HG03139 (cell line): ENCODE measurements at regions not wholly inside any gene's neighbourhood (a gene's known extent, or its start where the extent isn't known, plus 50 kb on each side); places are given as distances from the start of the nearest gene placed in this dataset.
"Not testable (repeated sequence)": the region's sequence is repeated elsewhere in the genome, so short reads cannot be mapped to it uniquely, and the experiment has no call there.

ENCODE experiments used
- ATAC-seq: cut with Tn5 transposase; IDR thresholded peaks from one replicate; pipeline ENCODE4 v1.9.1; 2021; ENCODE audit not compliant: unreplicated experiment

DNA sequence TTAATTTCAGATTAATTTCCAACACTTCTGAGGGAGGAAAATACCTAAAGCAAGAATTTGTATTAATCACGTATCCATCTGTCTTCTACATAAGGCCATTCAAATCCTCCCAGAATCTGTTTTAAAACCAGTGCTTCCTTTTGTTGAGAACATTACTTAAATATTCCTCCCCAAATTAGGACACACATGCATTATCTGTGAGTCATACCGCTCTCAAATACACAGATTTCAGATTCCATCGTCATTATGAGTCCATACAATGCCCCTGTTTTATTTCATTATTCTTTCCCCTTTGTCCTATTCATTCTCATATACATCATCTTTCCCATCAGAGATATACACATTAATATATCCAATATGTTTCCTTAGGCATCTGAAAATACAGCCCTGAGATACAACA is 57.3 kb upstream of the PRSS12 start:
- no peak for ATAC-seq

DNA sequence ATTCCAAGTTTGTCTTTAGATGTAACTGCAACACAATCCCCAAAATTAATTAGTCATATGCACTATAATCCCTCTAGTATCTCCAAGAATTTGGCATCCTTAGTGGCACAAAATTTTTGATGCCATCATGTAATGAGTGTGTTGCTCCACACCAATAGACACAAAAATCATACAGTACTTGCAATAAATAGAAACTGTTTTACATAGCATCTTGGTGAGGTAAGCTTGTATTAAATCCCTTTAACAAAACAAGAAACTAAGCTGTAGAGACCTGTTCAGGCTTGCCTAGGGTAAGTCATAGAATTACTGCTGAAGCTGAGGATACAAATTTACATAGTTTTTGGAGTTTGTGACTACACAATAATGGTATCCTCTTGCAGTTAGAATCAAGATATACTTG is 64.5 kb upstream of the PRSS12 start:
- no peak for ATAC-seq

DNA sequence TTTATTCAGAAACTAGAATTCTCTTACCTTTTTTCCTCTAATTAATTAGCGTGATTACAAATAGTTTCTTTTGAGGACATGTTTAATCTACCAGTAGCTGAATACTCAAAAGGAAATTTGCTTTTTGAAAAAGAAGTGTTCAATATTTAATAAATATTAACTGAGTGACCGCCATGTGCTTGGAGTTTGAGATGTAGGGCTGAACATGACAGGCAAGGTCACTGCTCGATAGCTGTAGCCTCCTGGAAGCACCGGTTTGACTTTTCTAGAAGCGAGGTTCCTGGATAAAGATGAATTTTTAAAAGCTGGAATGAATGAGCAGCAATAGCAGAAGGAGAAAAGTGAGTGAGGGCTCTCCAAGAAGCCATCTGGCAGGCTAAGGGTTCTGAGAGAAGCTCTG is 65.0 kb upstream of the PRSS12 start:
- not testable (repeated sequence) for ATAC-seq

DNA sequence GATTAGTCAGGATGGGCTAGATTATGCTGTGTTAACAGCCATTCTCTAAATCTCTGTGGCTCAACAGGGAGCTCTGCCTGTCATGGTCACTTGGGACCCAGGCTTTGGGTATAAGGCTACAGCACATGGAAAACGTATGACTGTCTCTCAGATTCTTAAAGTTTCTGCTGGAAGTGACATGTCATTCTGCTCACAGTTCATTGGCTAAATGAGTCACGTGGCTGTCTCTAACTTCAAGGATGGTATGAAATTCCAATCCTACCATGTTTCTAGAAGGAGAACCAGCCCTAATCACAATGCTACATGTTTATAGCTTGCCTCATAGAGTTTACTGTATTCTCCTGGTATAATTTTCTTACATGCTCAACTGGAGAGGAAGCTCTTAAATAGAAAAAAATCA is 65.6 kb upstream of the PRSS12 start:
- not testable (repeated sequence) for ATAC-seq

DNA sequence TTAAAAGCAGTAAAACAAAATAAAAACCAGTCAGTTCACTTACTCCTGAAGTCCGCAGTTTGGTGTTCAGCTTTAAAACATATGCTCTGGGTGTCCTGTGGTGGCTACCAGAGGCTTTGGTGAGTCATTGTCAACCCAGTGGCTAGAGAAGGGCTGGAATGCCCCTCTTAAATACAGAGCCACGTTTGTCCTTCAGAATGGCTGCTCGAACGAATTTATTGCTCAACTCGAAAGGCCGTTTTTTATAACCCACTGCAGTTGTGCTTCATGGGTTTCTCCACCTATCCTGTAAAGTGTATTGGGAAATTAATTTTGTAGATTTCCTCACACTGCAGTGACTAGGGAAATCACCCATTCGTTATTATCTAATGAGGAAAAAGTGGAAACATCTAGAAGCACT is 66.8 kb upstream of the PRSS12 start:
- ATAC-seq = not testable (repeated sequence)

DNA sequence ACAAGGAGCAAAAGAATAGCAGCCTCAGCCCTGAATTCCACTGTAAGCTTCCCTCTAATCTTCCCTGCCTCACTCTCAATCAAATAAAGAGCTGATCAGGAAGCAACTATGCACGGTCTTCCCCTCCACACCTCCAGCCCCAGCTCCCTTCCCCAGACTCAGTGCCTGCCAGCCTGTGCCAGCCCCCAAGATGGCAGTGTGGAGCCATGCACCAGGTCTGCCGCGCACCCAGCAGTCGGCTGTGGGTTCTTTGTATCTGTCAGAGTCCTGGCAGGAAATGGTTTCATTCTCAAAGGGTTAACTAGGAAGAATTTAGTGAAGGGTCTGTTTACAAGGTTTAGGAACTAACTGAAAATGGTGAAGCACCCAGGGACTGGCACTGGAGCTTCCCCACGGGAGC is 71.3 kb upstream of the PRSS12 start:
- ATAC-seq = not testable (repeated sequence)

DNA sequence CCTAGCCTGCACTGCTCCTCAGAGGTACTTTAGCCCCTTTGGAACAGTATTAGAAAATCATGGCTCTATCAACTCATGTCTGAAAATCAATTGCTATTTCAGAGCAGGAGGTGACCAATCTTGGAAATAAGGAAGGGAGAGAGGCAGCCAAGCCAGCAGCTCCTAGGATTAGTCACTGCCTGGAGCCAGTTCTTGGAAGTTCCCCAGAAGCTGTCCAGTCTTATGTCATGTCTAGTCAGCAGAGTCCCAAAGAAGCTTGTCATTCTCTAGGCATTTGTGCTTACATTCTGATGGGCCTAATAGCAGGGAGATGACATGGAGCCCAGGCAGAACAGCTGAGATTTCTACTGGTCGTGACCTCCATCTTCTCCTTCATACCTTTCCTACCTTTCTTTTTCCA is 76.1 kb upstream of the PRSS12 start:
- not testable (repeated sequence) for ATAC-seq

DNA sequence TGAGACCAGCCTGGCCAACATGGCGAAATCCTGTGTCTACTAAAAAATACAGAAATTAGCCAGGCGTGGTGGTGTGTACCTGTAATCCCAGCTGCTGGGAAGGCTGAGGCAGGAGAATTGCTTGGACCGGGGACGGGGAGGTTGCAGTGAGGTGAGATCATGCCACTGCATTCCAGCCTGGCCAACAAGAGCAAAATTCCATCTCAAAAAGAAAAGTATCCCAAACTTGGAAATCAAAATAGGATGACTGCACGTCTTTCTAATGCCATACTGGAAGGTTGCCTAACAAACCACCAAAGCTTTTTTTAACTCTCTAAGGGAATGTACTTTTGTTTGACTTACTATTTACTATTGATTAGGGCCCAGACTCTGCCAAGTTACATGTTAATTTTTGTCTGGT is 79.6 kb upstream of the PRSS12 start:
- ATAC-seq = not testable (repeated sequence)

DNA sequence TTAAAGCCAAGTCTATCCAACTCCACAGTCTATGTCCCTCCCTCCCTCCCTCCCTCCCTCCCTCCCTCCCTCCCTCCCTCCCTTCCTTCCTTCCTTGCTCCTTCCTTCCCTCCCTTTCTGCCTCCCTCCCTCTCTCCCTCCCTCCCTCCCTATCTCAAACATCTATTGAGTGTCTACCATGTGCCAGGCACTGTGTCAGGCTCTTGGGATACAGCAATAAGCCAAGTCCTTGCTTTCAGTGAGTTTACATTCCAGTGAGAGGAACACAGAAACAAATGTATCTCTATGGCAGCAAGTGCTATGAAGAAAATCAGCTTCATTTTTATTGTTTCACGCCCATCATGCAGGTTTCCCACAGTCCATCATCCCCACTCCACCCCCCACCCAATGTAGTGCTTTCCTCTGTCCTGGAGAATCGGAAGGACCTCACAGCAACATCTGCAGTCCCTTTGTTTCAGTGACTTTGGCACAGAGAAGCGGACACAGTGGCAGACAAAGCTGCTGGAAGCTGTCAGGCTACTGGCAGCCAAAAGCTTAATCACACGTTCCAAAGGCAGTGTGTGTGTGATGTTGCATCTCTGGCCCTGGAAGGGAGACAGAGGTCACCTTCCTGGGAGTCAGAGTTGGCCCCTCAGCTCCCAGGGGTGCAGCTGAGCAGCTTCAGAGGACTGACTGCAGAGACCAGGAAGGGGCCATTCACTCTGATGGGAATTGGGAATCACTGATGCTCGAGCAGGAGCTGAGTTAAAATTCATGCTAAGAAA is 81.0 kb upstream of the PRSS12 start:
- not testable (repeated sequence) for ATAC-seq

DNA sequence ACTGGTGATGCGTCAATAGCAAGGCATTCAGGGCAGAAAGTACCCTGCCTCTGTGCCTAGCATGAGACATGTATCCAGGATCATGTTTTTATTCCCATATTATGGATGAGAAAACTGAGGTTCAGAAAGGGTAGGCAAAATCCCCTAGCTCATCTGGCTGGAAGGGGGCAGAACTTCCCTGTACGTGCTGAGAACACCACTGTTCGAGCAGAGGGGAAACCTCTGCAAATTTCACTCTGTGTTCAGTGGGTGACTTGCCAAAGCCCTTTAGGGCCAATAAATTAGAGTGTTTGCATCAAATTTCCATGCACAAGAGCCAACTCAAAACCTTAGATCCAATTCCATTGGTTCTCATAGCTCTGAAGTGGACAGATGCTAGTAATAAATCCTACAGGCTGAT is 82.6 kb upstream of the PRSS12 start:
- ATAC-seq = not testable (repeated sequence)

DNA sequence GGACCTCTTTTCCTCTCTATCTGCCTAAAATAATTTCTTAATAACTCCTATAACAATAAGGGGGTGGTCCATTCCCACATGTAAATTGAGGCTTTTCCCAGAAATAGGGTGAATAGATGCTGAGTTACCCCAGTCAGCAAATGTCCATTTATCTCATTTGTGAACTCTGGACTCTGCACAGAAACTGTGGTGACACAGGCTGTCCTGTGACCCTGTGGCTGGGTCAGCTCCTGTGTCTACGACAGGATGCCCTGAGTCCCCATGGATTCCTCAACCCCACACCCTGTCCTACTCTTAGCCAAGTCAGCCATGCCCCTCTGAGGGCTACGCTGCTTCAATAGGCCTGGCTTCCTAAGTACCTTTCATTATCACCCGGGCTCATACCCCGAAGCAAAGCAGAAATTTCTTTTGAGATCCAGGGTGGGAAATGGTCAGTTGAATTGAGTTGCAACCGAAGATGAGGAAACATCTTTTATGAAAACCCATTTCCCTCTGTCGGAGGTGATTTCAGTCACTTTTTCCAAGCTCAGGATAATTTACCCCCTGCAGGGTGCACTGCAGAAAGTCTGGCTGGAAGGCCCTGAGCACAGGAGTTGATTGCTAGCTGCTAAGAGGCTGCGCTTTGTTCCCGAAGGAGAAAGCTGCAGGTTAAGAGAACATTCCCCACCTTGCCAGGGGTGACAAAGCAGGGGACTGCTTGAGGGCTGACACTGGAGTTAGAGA is 89.5 kb upstream of the PRSS12 start:
- ATAC-seq = not testable (repeated sequence)

DNA sequence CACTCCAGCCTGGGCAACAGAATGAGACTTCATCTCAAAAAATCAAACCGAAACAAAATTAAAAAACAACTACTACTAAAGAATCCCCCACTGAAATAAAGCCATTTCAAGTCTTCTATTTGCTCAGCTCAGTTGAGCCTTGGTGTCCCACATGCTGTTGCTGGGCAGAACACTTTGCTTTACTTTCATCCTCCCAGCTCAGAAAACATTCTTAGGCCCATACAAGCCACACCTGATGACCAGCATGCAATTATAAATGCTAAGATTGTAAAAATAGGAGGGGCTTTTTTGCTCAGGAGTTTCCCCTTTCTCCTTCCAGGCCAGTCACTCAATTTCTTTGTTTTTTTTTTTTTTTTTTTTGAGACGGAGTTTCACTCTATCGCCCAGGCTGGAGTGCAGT is 94.6 kb upstream of the PRSS12 start:
- not testable (repeated sequence) for ATAC-seq

DNA sequence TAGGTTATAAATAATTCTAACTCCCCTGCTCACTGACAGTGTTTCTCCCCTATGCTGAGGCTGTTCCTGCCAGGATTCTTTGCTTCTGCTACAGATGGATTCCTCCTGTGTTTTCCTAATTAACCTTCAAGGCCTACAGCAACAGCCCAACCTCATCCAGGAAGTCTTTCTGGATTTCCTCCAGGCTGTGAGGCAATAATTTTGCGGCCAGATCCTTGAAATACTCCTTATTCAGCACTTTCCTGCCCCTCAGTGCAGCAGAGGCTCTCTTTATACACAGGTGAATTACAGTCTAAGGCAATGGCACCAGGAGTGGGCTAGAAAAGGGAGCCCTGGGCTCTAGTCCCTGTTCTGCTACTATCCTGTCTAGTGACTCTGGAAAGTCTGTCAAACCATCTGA is 102.1 kb upstream of the PRSS12 start:
- ATAC-seq = not testable (repeated sequence)

DNA sequence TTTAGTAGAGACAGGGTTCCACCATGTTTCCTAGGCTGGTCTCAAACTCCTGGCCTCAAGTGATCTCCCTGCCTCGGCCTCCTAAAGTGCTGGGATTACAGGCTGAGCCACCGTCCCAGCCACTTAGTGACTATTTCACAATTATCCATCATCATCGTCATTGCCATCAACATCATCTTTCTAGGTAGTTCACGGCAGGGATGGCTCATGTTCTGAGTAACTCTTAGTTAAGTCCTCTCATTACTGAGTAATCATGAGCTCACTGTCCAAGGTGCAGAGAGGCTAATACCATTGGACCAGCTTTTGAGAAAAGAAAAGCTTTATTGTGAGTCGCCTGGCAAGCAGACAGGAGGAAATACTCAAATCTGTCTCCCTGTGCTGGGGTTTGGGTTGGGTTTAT is 108.6 kb upstream of the PRSS12 start:
- not testable (repeated sequence) for ATAC-seq

DNA sequence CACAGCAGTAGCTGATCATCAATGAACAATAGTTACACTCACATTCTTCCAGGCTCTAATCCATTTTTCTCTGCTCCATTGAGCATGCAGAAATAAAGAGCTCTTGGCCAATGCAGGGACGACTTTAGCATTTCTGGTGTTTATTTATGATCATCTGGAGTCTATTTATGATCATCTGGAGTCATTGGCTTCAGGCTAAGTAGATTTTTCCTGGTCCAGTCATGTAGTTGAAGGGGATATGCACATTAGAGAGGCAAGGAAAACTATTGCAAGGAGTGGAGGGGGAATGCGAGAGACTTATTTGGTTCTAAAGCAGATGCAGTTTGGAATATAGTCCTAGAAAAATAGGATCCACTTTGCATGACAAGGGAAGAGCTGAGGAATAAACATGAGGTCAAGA is 113.0 kb upstream of the PRSS12 start:
- not testable (repeated sequence) for ATAC-seq

DNA sequence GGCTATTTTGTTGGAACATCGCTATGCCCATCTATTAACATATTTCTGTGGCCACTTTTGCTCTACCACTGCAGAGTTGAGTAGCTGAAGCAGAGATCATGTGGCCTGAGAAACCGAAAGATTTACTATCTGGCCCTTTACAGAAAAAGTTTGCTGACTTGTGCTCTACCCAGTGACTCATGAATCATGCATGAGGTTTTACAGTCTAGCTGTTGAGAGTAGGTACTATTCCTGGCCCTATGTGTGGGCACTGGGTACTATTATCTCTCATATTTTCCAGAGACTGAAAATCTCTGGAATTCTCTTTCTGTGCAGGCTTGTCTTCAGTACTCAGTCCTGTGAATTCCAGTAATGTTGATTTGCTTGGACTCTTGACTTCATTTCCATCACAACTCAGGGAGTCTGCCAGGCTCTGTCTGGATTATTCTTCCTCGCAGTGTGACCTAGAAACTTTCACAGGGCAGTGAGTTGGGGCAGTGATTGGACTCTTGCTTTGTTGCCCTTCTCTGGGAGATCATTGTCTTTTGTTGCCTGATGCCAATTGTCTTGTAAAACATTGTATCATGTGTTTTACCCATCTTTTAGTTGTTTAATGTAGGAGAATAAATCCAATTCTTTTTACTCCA is 121.3 kb upstream of the PRSS12 start:
- not testable (repeated sequence) for ATAC-seq

DNA sequence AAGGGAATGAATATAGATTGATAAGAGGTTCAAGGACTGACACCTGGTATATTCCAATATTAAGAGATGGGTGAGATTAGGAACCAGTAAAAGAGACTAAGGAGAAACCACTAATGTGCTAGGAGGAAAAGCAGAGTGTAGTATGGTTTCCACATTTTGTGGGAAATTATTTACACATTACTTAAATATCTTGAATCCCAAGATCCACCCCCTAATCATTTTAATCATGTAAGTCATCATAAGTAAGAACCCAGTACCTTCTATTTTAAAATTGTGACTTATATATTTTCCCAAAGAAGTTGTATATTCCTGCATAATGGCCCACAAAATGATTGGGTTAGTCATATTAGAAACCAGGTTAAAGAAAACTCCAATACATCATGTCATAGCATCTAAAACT is 122.0 kb upstream of the PRSS12 start:
- ATAC-seq = not testable (repeated sequence)

DNA sequence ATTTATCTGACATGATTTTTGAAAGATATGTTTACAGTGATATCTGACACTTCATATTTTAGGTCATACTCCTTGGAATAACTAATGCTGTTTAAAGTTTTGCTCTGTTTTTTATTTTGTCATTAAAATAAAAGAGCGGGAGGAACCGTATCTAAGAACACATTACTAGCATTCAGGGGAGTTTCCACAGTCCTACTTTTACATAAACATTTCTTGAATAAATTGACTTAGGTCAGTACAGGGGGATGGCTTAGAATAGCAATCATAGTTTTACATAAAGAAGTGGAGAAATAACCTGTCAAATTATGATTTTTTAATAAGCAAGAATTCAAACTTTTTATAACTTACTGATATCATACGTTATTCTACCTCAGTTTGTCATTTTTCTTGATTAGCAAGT is 123.1 kb upstream of the PRSS12 start:
- not testable (repeated sequence) for ATAC-seq

DNA sequence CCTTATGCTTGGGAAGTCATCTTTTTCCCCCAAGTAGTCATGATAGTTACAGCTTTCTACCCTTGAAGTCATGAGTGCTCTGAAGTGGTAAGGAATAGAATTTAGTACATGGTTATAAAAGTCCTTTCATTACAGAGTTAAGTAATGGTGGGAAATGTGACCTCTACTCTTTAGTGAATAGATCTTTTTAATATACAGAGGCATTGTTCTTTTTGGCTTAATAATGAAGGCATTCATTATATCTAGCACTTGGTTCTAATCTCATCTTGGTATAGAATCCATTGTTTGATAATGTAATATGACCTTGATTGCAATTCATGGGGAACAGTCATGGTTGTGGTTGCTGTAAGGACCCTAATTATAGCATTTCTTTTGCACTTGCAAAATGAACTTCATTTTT is 125.0 kb upstream of the PRSS12 start:
- not testable (repeated sequence) for ATAC-seq

DNA sequence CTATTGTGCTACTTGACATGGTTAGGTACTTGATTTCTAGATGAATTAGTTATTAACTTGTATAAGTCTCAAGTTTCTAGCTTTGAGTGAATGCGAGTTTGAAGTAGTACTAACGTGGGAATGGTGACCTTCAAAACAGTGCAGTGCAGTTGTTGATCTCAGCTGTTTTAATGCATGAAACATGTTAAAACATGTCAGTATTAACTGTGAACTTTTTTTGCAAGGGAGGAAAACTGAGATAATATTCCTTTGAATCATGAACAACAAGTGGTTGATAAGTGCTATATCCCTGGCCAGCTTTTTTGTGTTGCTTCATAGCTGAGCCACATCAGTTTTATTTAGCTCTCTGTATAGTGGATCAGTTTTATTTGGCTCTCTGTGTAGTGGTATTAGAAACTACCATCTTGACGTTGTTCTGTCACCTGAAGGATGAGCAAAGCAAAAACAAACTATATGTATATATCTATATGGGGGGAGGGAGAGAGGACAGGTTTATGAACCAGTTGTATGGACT is 133.1 kb upstream of the PRSS12 start:
- ATAC-seq = not testable (repeated sequence)

DNA sequence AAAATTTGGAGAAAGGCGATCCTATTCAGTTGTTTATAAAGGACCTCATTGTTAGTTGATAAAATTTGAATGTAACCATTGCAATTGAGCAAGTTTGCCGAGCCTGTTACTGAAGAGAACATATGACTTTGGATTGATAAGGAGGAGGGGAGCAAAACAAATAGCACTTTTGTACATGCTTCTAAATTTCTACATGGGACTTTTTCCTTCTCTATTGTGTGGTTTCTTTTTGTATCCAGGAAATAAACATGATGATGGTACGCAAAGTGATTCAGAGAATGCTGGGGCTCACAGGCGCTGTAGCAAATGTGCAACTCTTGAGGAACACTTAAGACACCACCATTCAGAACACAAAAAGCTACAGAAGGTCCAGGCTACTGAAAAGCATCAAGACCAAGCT is 140.2 kb upstream of the PRSS12 start:
- ATAC-seq = not testable (repeated sequence)

DNA sequence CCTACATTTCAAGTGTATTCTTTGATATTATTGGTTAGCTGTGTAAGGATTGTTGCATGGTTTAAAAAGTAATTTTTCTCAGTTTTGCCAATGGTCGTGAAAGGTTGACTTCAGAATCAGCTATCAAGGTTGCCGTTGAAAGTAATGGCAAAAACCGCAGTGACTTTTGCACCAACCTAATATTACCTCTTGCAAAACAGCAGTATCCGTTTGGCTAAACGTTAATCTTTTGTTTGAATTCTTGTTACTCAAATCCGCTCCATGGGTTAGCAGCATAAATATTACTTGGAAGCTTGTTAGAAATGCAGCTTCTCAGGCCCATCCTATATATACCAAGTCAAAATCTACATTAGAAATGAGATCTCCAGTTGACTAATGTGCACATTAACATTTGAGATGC is 141.6 kb upstream of the PRSS12 start:
- not testable (repeated sequence) for ATAC-seq
